ENCODE measurements at regions not wholly inside any gene's neighbourhood (a gene's known extent, or its start where the extent isn't known, plus 50 kb on each side); places are given as distances from the start of the nearest gene placed in this dataset.
"Not testable (repeated sequence)": the region's sequence is repeated elsewhere in the genome, so short reads cannot be mapped to it uniquely, and the experiment has no call there.

DNA sequence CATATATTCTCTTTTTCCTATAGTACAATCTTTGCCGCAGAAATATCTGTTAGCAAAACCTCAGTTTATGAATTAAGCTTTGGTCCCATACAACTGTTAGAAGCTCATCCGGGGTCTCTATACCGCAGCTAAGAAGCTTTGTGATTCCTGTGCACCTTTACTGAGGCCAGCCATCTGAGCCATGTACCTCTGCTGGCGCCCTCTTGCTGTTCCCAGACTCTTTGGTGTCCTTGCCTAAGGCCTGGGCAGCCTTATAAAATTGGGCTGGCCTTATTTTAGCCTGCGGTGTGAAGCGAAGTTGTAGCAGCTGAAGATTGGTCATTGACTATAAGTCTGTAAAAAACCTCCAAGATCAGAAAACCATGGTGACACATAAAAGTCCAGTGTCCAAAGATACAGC, 1135.1 kb upstream of the CHAC2 start:
- no peak for DNase-seq

DNA sequence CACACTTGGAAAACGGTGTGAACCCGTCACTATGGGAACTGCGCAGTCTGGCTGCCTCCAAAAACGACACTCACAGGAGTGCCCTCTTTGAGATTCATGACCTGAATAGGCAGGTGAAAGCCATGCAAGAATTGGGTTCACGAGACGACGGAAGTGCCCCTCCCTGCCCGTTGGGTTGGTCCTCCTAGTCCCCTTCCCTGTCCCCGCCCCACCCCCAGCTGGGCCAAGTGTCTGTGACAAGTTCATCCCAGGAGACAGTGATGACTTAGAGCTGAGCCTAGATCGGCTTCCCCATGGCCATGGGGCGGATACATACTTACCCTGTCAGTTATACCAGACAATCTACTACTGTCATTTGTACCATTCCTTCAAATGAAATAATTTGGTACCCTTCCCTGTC, 1137.7 kb upstream of the CHAC2 start:
- no peak for DNase-seq

DNA sequence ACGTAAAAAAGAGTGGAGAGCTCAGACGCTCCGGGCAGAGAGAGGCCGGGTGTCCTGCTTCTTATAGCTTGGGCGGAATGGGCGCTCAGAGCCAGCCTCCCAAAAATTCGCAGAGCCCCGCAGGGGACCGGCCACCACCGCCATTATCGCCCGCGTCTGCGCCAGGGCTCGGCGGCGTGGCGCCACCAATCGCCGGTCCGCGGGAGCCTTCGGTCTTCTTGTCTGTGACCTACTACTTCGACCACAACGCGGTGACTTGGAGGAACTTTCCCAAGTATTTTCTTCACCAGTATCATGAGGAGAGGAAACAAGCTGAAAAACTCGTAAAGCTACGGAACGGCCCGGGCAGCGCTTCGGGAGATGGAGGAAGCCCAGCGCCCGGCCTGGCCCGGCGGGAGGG, 1138.1 kb upstream of the CHAC2 start:
- no peak for DNase-seq

DNA sequence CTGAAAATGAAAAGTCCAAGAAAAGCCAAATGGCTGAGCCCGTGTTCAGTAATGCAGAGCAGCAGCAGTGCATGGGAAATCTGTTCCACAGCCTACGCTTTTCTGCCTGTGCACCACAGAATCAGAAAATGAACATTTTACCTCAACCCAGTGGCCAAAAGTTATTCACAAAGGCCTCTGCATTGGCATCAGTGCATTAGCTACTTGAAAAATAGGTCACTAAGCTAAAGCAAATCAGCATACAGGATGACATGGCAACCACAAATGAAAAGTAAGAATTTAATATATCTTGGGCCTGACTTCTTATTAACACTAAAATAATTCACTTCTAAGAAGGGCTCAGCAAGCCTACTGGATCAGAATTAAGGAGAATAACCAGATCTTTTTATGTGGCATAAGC, 1145.3 kb upstream of the CHAC2 start:
- DNase-seq: no peak

DNA sequence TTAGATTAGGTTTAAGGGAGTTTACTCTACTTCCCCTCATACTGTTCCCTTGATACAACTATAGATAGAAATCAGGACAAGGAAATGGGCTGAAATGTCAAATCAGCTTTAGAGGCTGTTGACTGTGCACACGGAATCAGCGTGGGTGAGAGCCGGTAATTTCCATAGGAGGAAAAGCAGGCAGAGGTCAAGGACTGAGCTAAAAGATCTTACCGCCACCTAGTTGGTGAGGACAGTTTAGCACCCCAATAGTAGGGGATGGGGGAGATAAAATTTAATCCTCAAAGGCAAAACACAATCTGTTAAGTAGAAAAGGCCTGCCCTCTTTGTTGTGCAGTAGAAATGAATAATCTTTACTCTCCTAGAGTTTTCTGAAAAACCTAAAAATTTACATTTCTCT, 1154.5 kb upstream of the CHAC2 start:
- no peak for DNase-seq

DNA sequence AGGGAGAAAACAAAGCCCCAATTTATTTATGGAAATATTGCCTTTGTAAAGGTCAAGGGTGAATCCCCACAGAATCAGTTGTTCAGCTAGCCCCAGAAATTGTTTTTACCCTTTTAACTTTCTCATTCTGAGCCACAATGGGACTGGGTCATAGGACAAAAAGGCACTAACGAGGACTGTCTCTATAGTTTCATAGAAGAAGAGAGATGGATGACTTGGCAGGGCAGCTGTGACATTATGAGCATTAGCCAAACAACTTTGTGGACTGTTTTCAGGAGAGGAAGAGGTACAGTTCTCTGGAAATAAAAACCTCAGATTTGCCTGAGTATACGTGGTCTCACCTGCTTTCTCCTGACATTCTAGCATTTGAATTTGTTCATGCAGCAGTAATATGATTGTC, 1155.8 kb upstream of the CHAC2 start:
- no peak for DNase-seq

DNA sequence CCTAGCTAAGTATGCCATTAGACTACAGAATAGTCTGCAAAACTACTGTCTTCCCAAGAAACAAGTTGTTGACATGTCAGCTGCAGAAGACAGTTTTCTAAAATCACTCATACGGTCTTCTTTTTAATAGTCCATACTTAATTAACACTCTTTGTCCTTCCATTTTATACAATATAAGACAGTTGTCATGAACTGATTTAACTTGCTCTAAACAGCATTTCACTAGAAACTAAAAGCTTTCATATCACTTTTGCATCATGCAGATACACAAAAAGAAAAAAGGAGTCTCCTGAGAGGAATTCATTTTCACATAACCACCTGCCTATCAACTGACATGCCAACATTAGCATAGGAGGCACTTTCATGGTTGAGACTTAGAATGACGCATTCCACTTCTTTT, 1159.6 kb upstream of the CHAC2 start:
- DNase-seq: no peak

DNA sequence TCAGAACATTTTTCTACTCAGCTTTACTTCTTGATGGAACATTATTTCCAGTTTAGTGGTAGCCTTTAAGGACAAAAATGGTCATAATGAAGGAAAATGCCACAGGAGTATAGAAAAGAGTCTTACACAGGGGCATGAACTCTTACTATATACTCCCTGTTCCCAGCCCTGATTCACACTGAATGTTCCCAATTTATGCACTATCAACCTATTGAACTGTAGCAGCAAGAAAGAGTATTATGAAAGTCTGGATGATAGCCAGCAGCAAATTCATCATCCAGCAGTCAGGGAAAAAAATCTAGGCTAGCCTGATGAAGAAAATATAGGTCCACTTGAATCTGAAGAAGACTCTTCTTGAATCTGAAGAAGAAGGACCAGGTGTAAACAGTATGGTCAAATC, 1170.3 kb upstream of the CHAC2 start:
- DNase-seq: no peak

DNA sequence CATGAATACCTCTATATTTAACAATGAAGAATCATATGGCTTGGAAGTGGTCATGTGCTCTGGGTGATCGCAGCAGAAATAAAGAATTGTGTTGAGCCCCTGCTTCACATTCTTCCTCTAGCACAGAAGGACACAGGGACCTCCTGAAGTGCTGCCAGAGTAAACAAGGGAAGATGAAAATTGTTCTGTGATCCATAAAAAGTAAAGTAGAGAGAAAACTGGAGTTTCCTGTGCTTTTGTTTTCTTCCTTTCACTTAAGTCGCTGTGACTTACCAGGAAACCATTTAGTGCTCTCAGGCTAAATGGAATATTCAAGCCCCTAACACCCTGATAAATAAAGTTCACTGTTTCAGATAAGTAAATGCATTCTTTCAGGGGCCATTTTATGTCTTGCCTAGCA, 1173.6 kb upstream of the CHAC2 start:
- no peak for DNase-seq

DNA sequence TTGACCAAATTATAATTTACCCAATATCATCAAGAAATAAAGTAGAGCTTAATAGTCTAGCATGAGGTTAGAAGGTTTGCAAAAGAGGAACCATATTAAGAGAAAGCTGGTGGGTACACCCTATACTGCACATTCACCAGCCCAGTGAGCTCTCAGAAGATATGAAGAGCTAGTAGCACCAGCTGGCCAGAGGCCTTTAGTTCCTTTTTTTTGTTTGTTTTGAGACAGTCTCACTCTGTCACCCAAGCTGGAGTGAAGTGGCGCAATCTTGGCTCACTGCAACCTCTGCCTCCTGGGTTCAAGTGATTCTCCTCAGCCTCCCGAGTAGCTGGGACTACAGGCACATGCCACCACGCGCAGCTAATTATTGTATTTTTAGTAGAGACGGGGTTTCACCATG, 1183.5 kb upstream of the CHAC2 start:
- not testable (repeated sequence) for DNase-seq

DNA sequence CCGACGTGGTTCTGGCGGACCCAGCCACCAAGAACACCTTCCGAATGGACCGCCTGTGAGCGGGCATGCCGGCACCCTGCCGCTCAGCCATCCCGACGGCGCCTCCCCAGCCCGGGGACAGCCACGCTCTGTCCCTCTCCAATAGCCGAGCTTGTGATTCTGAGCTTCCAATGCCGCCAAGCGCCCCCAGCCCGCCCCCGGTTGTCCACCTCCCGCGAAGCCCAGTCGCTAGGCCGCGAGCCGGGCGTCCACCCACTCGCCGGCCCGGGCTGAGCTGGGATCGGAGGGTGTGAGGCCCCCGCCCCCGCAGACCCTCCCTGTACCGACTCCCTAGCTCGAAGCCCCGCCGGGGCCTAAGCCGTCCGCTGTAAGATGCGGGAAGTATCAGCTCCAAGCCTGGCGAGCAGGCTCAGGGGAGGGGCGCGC, 1195.1 kb upstream of the CHAC2 start:
- DNase-seq: no peak

DNA sequence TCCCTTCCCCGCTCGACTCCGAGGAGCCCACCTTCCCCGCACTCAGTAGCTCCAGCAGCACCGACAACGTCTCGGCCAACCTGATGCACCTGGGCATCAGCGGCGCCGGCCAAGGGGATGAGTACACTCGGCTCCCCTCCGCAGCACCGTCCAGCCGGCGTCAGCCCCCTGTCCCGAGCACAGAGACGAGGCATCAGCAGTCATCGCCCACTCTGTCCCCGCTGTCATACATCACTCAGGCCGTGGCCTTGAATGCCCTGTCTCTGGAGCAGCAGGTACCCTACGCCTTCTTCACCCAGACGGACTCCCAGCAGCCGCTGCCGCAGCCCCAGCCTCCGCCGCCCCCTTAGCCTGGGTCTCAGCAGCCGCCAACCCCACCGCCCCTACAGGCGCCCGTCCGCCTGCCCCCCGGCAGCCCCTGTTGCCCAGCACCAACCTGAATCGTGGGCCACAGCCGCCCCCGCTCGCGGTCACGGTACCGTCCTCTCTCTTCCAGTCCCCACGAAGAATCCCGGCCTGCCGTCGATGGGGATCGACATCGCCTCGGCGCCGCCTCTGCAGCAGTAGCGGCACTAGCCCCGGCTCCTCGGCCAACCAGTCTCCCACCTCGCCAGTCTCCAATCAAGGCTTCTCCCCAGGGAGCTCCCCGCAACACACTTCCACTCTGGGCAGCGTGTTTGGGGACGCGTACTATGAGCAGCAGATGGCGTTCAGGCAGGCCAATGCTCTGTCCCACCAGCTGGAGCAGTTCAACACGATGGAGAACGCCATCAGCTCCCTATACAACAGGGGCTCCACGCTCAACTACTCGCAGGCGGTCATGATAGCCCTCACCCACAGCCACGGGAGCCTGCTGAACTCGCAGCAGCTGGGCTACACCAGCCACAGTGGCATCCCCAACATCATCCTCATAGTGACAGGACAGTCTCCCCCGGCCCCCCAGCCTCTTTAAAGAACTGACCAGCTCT, 1195.9 kb upstream of the CHAC2 start:
- DNase-seq: no peak

DNA sequence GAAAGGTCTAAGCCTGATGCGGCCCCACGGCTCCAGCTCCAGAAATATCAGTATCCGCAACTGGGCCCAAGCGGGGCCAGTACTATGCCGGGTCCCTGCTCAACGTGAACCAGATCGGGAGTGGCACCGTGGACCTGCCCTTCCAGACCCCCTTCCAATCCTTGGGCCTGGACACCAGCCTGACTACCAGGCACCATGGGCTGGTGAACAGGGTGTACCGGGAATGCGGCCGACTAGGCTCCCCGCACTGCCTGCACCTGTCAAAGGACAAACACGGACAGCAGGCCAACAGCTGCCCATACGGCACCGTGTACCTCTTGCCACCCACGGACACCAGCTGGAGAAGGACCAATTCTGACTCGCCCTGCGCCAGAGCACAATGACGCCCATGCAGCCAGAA, 1196.9 kb upstream of the CHAC2 start:
- no peak for DNase-seq

DNA sequence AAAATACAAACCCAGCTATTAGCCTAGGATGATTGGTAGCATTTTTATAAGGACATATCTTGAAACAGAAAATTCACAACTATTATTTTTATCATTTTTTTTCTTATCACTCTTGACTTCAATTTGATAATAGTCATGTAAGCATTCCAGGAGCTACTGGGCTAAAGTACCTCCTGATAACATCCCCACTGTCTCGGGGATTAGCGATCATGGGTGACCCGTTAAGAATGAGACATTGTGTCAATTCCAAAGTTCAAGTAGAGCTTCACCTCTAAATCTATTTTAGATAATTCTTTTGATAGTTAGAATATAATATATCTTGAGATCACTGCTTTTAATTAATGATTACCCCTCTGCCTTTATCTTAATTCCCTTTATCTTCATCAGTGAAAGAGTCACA, 1204.5 kb upstream of the CHAC2 start:
- DNase-seq: no peak

DNA sequence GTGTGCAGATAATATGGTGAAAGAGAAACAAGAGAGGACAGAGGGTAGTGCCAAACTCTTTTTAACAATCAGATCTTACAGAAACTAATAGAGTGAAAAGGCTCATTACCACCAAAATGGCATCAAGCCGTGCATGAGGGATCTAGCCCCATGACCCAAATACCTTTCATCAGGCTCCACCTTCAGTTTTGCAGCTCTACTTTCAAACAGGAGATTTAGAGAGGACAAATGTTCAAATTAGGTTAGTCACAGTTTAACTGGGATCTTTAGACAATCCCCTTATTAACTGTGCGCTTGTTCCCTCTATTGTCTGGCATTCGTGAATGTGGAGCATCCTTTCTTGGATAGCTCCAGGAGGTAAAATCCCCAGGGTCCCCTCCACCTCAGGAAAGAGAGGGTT, 1209.3 kb upstream of the CHAC2 start:
- DNase-seq: no peak

DNA sequence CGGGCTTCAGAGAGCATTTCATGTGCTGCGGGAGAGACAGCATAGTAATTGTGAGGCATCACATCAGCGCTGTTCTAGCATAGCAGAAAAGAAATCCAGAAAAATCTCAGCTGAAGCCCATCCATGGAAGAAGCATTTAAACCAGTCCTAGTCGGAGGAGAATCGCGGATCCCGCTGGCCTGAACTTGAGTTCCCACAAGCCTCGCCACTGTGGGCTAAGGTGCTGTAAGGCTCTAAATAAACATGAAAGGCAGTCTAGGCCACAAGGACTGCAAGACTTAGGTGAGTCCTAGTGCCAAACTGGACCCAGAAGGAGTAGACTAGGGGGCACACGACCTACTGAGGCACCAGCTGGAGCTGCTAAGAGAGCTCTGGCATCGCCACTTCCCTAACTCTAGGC, 1225.3 kb upstream of the CHAC2 start:
- no peak for DNase-seq

DNA sequence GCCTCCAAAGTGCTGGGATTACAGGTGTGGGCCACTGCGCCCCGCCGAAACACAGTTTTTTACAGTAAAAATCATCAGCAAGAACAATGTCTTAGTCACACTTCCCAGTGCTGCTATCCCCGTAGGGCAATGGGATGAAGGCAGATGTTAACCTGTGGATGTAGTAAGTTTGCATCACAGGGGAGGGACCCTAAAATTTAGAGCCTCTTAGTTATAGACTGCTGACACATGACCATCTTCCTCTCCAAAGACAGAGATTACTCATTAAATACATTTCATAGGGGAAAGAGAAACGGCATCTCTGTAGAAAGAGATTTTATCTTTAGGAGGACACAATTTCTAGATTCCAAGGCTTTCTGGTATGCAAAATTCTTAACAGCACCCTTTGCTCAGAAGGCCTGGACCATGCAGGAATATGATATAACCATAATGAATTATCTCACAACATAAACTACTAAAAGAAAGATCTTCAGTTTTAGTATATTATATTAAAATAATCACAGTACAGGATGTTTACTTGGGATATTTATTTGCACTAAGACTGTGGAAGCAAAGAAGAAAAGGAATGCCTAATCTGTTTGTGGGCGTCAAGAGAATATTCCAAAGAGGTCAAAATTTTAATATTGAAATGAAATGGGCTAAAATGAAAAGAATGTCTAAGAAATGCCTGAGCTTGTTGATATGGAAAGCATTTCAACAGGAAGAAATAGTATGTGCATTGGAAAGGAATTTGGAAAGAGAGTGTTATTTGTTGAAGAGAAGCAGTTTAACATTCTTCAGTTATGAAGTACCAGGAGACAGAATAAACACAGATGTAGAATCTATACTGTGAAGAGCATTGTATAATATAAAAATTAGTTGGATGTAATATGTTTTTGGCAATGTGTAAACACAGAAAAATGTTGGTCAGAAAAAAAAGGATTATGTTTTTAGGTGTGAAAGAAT, 1228.3 kb upstream of the CHAC2 start:
- DNase-seq: no peak

DNA sequence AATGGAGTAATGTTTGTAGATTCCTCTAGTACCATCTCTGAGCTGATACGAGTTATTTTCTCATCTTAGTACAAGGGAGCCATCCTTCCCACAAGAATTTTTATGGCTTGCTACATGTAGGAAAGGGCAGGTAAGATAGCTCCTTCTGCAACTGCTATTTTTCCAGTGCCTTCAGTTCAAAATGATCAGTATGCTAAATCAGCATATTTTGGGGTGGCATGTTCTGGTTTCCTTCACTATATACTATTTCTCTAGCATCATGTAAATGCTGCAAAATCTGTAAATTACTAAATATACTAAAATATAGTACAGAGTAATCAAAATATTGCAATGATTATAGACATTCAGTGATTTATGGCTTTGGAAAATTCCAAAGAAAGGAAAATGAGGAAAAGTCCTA, 1230.0 kb upstream of the CHAC2 start:
- no peak for DNase-seq

DNA sequence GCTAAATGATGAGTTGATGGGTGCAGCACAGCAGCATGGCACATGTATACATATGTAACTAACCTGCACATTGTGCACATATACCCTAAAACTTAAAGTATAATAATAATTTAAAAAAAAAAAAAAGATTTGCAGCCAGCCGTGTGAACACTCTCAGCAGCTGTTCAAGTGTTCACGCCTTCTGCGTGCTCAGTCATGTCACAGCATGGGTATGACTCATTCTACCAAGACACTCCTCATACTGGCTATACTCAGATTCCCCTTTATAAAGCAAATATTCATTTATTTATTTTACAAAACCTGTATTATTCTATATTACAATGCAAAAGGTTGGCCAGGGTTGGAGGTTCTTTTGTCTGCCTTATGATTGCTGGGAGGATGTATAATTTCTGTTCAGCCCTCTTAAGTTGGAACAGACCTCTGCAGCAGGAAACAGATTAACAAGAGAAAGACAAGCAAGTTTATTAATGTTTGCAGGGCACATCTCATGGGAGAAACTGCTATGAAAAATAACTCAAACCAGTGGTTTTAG, 1230.6 kb upstream of the CHAC2 start:
- DNase-seq: no peak

DNA sequence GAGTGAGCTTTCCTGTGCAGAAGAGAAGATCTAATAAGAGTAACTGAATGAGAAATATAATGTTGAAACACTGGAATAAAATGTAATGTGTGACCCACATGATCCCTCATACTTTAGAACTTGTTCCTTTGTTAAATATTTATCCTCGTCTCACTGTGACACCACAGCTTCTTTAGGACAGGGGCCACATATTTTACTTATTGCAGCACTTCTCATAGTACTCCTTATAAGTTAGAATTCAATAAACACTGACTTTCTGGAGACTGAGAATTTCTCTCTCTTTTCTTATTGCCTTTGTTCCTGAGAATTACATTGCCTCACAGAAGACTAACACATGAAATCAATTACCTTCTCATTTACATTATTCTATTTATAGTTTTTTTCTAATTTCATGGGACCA, 1234.6 kb upstream of the CHAC2 start:
- DNase-seq: no peak

DNA sequence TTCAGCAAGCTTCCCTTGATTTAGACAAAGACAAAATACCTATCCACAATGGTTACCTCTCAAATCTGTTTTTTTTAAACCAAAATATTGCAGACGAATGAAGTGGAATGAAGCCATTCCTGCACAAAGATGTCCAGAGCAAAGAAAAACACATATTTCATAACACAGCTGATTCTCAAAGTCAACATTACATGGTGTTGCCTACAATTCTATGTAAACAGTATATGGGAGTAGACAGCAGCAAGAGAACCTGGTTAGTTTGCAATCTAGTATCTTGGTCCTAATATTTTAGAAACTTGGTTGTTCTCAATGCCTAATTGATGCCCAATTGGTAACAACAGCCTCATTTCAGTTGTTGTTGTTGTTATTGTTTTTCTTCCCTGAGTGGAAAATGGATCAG, 1240.9 kb upstream of the CHAC2 start:
- DNase-seq: no peak

DNA sequence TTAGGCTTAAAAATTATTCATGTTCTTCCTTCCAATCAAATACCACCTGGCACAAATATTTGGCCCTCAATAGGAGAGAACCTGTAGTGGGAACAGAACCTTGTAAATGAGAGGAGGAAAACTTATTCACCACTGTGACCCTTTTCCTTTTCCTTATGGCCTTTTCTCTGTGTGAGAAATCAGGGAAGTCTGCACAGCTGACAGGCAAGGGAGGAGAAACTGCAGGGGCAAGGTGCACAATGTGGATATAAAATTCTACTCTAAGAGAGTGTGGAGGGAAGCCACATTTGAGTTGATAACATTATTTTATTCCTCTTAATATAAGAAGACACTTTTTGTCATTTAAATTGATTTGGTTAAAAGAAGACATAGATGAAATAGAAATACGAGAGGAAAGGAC, 1247.0 kb upstream of the CHAC2 start:
- DNase-seq: no peak

DNA sequence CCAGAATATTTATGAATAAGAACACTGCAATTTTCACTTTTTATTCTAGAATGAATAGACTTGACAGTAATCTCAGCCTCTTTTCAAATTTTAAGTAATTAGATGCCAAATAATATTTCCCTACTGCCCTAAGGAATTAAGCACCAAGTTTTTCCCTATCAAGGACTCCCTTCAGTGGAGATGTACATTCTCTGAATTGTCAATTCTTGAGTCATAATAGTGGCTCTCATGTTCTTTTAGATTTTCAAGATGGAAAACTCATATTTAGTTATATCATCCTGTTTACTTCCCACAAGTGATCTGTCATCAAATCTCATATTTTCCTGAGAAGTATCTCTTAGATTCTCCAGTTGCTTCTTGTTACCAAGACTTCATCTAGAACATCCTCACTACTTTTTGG, 1248.9 kb upstream of the CHAC2 start:
- no peak for DNase-seq

DNA sequence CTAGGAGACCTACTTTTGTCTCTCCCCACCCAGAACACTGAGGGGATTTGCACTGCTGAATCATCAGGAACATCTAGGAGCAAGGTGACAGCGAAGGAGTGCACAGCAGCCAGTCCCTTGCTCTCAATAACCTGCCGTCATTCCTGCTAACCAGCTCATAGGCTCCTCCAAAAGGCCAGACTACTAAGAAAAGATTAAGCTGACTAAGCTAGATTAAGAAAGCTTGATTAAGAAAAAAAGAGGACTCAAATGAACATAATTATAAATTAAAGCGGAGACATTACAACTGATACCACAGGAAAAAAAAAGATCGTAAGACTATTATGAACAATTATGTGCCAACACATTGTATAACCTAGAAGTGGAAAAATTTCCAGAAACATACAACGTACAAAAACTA, 1254.8 kb upstream of the CHAC2 start:
- DNase-seq: no peak

Measured in cerebellar nuclear complex (tissue), 1 donor.